Cardiac septum (tissue), 1 donor: ENCODE measurements at regions not wholly inside any gene's neighbourhood (a gene's known extent, or its start where the extent isn't known, plus 50 kb on each side); places are given as distances from the start of the nearest gene placed in this dataset.

ENCODE experiments used
- DNase-seq: peaks from one replicate; pipeline ENCODE4 v3.0.0-alpha.2; 2020; ENCODE audit warnings: low spot score
- intact Hi-C: fragments of 100-400 bp; cut with DNase I; formaldehyde crosslinking; loops from one replicate; pipeline ENCODE4 v1.14.0; 2022
- donor health status: DM: no; HTN: no; CAD: no.

DNA sequence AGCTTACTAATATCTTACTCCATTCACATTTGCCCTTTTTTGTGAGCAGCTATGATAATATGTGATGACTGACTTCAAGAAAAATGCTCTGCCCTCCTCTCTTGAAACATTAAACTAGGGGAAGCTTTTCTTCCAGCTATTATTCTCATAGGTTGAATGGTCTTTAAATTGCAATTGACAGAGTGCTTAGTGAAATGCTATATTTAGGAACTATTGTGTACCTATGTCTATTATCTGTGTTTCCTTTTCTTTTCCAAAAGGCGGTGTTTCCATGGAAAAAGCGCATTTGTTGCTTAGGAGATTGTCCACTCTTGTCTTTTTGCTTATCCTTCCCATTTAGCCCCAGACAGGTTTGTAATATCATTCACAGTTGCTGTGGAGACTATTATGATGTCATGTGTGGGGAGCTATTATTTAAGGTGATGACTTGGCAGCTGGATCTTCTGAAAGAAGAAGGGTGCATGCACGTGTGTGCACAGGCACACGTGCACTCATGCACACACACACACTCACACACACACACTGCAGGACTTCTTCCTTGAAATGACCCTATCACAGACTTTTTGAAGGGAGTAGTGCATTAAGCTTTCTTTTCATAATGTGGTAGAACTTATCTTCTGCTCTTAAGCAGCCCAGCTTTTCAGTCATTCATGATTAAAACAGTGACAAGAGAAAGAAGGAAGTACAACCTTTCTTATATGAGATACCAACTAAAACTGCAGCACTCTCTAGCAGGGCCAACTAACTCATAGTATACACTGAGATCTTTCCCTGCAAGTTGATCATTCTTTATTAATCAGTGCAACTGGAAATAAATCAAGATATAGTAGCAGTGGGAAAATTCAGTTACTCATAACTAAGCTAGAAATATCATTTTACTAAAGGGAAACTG lies 340.8 kb upstream of the MTNR1B start:
- no peak for DNase-seq
- intact Hi-C loops, result no loop called here

- no peak for DNase-seq
- intact Hi-C loops, result no loop called here
Observed at GRCh38 chr11:92632495-92632894, 337.0 kb upstream of the MTNR1B start.

- intact Hi-C loops, result no loop called here
- no peak for DNase-seq
Observed at GRCh38 chr11:92633820-92634219, 335.6 kb upstream of the MTNR1B start.

DNA sequence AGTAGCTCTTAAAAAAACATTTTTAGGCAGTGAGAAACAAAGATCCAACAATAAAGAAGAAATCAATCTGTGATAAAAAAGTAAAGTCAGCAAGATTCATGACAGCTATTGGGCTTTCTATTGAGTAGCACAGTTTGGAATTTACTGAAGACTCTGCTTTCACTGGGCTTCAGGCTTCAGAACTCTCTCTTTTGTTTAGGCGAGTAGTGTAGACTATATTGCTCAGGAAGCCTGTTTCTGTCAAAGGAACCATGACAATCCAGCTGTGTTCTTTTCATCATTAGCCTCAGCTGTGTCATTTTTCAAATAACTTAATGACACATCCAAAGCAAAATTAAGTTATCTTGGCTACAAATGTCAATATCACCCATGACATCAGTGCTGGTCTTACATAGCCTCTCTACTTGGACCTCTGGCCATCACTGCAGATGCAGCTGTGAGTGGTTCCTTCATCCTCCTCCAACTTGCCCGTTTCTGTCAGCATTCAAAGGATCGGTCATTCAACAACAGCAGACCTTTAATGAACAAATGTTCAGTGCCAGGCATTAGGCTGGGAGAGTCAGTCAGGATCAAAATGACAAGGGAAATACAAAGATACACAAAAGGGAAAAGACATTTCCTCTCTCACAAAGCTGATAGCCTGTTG lies 332.8 kb upstream of the MTNR1B start:
- intact Hi-C loops, result no loop called here
- DNase-seq, result no peak

GRCh38 chr11:92638678-92639077 lies 330.8 kb upstream of the MTNR1B start:
- intact Hi-C loops, result no loop called here
- DNase-seq, result no peak

- DNase-seq, result no peak
- intact Hi-C loops, result no loop called here
Observed at GRCh38 chr11:92642177-92642931, 327.1 kb upstream of the MTNR1B start.

- no peak for DNase-seq
- intact Hi-C loops, result no loop called here
Observed at GRCh38 chr11:92643827-92644226, 325.6 kb upstream of the MTNR1B start.

DNA sequence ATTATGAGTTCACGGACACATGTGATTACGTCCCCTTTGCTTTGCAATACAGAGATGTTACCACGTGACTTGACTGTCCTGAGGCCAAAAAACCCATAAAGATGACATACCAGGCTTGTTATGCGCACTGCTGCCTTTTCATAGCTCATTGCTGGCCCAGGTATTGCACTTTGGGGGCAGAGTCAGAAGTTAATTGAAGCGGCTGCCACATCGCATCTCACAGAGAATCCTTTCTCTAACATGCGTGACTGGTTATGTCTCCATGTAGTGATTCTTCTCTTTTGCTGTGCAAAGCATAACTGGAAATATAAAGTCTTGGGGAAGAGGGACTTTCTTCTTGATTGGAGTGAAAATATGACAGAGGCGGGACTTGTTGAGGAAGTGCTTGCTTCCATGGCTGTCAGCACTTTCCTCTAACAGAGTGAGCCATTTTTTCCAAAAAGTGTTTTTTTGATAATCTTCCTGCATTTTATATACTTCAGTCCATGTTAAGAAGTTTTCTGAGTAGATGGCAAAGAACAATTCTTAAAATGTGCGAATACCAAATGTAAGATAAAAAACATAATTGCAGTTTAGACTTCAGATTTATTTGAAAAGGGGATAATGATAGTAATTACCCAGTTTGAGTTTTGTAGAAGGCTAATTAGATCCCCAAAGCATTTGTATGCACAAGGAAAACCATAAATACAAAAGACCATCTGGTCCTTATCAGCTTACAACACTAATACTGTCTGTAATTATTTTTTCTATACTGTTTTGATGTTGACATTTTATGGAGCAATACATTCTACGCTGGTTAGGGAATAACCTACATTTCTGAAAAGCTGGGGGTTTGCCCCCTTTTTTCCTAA lies 324.6 kb upstream of the MTNR1B start:
- DNase-seq, result no peak
- intact Hi-C loops, result no loop called here

DNA sequence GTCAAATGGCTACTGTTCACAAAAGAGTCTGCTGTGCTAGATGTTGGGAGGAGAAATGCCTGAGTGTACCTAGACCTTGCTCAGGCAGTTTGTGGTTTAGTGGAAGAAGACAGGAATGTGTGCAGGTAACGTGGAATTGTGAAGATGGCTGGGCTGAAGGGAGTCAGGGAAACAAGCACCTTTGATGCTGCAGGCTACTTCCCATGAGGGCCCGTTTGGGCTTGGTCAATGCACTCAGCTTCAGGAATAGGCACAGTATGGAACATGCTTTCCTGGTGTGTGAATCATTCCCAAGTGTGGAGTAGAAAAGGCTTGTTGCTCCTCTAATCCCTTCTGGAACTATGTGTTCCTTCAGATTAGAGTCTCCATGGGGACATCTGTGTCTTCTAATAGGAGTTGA lies 318.3 kb upstream of the MTNR1B start:
- DNase-seq, result no peak

GRCh38 chr11:92653454-92653853 lies 316.0 kb upstream of the MTNR1B start:
- no peak for DNase-seq
- intact Hi-C loops, result no loop called here

More for the DNA sequence above, 318.3 kb upstream of the MTNR1B start:
- intact Hi-C loops, result no loop called here

DNA sequence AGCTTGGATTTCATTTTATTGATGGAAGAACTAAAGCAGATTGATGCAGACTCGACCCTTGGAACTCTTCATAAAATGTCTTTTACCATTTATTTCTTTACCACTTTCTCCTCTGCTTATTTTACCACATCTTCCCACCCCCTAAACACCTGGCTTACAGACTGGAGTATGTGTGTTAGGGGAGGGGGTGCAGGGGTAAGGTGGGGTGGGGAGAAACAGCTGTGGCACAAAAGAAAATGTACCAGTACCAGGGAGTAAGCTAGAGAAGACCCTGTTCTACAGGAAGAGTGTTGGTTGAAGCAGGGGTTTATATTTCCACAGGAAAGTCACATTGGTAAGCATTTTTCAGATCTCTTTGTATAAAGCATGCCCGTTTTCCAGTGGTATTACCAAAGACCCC lies 312.7 kb upstream of the MTNR1B start:
- DNase-seq, result no peak
- intact Hi-C loops, result no loop called here

DNA sequence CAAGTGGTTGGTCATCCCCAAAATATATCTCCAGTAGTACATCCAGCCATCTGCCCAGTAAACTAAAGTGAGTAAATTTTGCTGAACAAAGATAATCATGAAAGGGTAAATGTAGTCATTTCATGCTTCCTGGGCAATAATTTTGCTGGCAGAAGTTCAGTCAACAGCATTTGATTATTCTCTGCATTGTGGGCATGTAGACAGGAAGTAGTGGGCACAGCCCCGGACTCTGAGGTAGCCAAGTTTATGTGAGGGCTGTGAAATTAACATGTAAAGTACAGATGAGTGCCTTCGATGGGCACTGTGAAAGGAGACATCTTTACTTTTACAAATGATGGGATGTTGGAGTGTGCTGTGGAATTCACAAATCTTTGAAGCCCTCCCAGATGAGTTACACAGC lies 312.2 kb upstream of the MTNR1B start:
- DNase-seq, result no peak
- intact Hi-C loops, result no loop called here

GRCh38 chr11:92658733-92659132 lies 310.7 kb upstream of the MTNR1B start:
- intact Hi-C loops, result no loop called here
- DNase-seq, result no peak

DNA sequence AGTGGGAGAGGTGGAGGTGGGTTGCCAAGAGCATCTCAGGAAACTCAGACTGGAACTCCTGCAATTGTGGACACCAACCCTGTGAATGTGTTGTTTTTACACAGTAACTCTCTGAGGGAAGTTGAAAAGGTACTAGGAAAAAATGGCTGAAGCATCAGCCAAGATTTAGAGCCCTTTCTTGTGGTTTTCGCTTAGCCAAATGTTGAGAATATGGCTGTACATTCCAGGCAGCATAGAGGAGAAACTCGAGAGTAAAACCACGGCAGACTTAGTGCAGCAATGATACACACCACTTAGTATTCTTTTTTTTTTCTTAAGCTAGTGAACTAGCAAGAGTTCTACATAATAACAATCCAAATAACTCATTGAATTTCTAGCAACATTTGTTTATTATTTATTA lies 309.7 kb upstream of the MTNR1B start:
- DNase-seq, result no peak
- intact Hi-C loops, result no loop called here

- DNase-seq, result no peak
- intact Hi-C loops, result no loop called here
Observed at GRCh38 chr11:92662601-92663360, 306.7 kb upstream of the MTNR1B start.

DNA sequence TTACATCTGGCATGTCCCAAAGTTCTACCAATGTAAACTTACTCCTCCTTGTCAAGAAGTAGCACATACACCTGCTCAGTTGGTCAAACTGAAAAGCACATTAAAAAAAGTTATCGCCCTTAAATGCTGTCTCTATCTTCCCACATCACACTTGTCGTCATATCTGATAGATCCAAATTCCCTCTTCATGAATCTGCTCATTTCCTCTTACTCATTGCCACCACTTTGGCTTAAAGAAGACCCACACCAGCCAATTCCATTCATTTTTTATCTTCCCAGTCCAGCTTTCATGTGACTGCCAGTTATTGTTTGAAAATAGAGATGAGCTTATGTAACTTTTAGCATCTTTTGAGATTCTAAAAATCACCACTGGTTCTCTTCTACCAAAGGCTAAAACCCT lies 305.9 kb upstream of the MTNR1B start:
- DNase-seq, result no peak
- intact Hi-C loops, result no loop called here

DNA sequence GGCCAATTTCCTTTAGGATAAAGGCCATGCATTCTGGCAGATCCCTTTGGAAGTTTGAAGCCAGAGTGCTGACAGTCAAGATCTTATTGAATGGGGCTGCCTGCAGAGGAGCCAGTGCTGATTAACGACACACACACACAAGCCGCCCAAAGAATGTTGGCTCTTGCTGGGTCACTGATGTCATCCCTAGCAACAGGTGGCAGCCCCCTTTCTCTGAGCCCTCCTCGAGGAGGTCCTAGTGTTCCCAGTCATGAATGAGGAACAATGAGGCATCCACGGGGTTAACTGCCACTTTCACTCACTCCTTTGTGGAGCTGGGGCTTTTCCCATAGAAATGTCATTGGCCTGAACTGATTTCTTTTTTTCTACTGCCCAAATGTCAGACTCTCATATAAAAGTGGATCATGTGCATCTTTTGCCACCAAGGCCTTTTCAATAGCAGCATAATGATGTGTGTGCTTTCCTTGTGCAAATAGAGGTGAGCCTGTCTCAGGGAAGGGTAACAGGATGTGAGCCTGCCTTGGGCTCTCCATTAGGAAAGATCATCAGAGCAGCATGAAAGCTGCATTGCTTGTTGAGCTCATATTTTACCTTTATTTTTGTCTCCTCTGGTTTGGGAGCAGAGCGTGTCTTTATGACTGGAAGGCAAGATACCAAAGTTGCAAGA lies 301.8 kb upstream of the MTNR1B start:
- intact Hi-C loops, result no loop called here
- DNase-seq, result no peak

DNA sequence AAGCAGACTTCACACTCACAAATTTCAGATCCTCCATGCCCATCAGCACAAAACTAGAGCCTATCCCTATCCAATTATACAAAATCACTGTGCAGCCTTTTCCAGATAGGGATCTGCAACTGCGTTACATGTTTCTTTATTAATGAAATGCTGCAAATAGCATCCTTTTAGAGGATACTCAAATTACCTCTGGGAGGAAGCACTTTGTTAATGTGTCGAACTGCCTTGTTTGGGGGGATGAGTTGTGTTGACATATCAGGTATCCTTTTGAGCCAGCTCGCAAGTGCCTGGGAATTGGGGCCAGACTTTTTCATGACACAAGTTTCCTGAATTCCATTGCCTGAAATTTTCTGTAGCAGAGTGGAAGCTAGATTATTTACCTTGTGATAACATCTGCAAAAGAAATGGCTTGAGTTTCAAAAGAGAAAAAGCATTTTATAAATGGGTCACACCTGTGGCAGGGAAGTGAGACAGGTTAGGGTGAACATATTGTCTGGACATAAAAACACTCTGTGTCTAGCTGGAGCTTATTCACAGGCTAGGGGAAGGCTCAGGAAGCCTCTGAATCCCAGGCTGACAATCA lies 299.1 kb upstream of the MTNR1B start:
- DNase-seq, result no peak
- intact Hi-C loops, result no loop called here
